ENCODE measurements at regions not wholly inside any gene's neighbourhood (a gene's known extent, or its start where the extent isn't known, plus 50 kb on each side); places are given as distances from the start of the nearest gene placed in this dataset.
A peak's percentile ranks its signal among the peaks of the same experiment; 100 is the strongest.

DNA sequence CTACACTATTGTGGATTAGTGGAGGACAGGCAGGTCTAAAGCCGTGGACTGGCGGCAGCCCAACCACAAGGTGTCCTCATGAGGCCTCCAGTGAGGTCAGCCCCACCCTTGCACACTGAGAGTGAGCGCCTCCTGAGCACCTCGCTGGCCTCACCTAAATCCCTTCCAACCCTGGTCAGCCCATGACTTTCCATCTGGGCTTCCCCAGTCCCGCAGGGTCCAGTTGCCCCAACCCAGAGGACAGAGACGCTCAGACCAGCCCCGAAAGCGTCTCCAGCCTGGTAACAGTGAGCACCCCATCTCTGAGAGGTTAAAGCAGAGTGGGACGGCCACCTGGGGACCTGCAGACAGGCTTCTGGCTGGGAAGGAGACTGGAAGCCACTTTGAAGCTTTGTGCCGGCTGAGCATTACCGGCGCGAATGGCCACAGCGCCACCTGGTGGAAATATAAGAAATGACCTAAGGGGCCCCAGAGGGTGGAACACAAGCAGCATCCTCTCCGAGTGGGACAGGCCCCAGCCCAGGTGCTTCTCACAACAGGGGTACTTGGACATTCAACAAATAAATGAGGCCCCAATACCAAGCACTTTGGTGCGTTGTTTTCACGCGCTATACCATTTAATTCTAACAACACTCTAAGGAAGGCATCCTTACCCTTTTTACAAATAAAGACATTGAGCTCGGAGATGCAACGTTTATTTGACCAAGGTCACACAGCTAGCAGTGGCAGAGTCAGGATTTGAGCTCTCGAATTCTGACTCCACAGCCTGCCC is 65.7 kb upstream of the TOP1 start:
- peak overlapping the region in 1 of 2 experiments; percentile 32; a peak in 1 of 4 replicates for H3K4me3 ChIP-seq (replicated peaks in 1 of 2; ENCODE audit: low read depth in 1 of 2, low read length in 2 of 2)
- peak; percentile 93 for ATAC-seq
- TF ChIP-seq EZH2 (IDR thresholded peaks at IDR 0.05) (no peak), TCF7L2 (IDR thresholded peaks at IDR 0.05; ENCODE audit: borderline replicate concordance, extremely low read depth, insufficient read depth, insufficient read length) (no peak), ZNF274 (IDR thresholded peaks at IDR 0.05; ENCODE audit: low read depth, low read length) (no peak), POLR2AphosphoS5 (IDR thresholded peaks at IDR 0.05; ENCODE audit: low read depth, low read length) (no peak), SIN3A (IDR thresholded peaks at IDR 0.05; ENCODE audit: low read depth) (no peak), RAD21 (IDR thresholded peaks at IDR 0.05; ENCODE audit: low read depth) (peak; percentile 89), YY1 (IDR thresholded peaks at IDR 0.05; ENCODE audit: extremely low read depth, insufficient replicate concordance, low read depth, low read length) (no peak)
- TF ChIP-seq, protein P1, sequence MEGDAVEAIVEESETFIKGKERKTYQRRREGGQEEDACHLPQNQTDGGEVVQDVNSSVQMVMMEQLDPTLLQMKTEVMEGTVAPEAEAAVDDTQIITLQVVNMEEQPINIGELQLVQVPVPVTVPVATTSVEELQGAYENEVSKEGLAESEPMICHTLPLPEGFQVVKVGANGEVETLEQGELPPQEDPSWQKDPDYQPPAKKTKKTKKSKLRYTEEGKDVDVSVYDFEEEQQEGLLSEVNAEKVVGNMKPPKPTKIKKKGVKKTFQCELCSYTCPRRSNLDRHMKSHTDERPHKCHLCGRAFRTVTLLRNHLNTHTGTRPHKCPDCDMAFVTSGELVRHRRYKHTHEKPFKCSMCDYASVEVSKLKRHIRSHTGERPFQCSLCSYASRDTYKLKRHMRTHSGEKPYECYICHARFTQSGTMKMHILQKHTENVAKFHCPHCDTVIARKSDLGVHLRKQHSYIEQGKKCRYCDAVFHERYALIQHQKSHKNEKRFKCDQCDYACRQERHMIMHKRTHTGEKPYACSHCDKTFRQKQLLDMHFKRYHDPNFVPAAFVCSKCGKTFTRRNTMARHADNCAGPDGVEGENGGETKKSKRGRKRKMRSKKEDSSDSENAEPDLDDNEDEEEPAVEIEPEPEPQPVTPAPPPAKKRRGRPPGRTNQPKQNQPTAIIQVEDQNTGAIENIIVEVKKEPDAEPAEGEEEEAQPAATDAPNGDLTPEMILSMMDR (IDR thresholded peaks at IDR 0.05 in 2 of 3, conservative IDR thresholded peaks at IDR 0.05 in 1 of 3; ENCODE audit: borderline replicate concordance in 1 of 3, insufficient read depth in 1 of 3, low read depth in 2 of 3, low read length in 2 of 3), result peak; percentile 67 to 89 (median 79)
- intact Hi-C loops (cut with micrococcal nuclease), result loop anchor here (1.0 to 5.0 kb wide), 4 partner anchors 166 to 1851 kb away; no protein-coding TSS in a partner anchor
- no TSS peak for BruUV-seq (replicated peaks)
- no peaks in the 10 kb centered on the region for H3K27me3 ChIP-seq (ENCODE audit: insufficient read depth, low read length)
- no peak overlapping the region; the same call in 1 of the 2 replicates for H3K27ac ChIP-seq (ENCODE audit: low read depth, low read length)
- H2AFZ ChIP-seq (ENCODE audit: low read depth, low read length, poor library complexity, severe bottlenecking), result peak overlapping the region; percentile 82
- ChIA-PET POLR2A (interaction anchor here (0.6 kb wide), 2 partner anchors 132 to 204 kb away, joined by 3 read pairs; no protein-coding TSS in a partner anchor), RAD21 (ENCODE audit: low non-redundant PET in 1 of 2, low total read pairs in 2 of 2, uncharacterized antibody in 2 of 2, unreplicated experiment in 2 of 2) (interaction anchor here (0.6 to 1.4 kb wide), 6 partner anchors 23 to 222 kb away, joined by 3 to 6 read pairs (median 4); no protein-coding TSS in a partner anchor), CTCF (interaction anchor here (0.6 to 2.4 kb wide), 24 partner anchors 10 to 1914 kb away, joined by 3 to 29 read pairs (median 4); partner anchors contain the start of genes LPIN3 and MAFB)
- H3K9ac ChIP-seq (ENCODE audit: low read length), result no peak overlapping the region
- H3K4me1 ChIP-seq (ENCODE audit: control insufficient read depth in 1 of 2, insufficient read depth in 2 of 2, low read length in 2 of 2), result peaks cover 0 to 9% of the 10 kb centered on the region in 2 experiments; a peak in 3 of 4 replicates
- no peaks in the 10 kb centered on the region for H3K9me3 ChIP-seq (ENCODE audit: control insufficient read depth in 1 of 2, insufficient read depth in 1 of 2, low read depth in 1 of 2, low read length in 2 of 2)
- H3K36me3 ChIP-seq (ENCODE audit: control insufficient read depth in 1 of 2, insufficient read depth in 2 of 2, low read length in 2 of 2), result no peaks in the 10 kb centered on the region
- H3K79me2 ChIP-seq (ENCODE audit: insufficient read depth, low read length), result no peaks in the 10 kb centered on the region
- no peaks in the 10 kb centered on the region for H4K20me1 ChIP-seq (ENCODE audit: insufficient read depth)
- peak; percentile 51 for DNase-seq (ENCODE audit: low read depth, low spot score)
- no peaks in the 10 kb centered on the region for H3K9me2 ChIP-seq (ENCODE audit: insufficient read depth)
- H3K4me2 ChIP-seq (ENCODE audit: low read length), result peak overlapping the region; percentile 76
